ENCODE measurements at regions not wholly inside any gene's neighbourhood (a gene's known extent, or its start where the extent isn't known, plus 50 kb on each side); places are given as distances from the start of the nearest gene placed in this dataset.
"Not testable (repeated sequence)": the region's sequence is repeated elsewhere in the genome, so short reads cannot be mapped to it uniquely, and the experiment has no call there.

GRCh38 chr4:26017531-26017930 is 103.5 kb downstream of the SMIM20 start:
- H3K27ac ChIP-seq (ENCODE audit: low read depth, low read length), result no peak overlapping the region
- no peak overlapping the region for H3K4me3 ChIP-seq (ENCODE audit: low read depth in 1 of 2, low read length in 2 of 2)
- H3K9me3 ChIP-seq (ENCODE audit: control insufficient read depth in 1 of 2, low read length in 2 of 2), result no peaks in the 10 kb centered on the region
- no peaks in the 10 kb centered on the region for H3K27me3 ChIP-seq (ENCODE audit: control insufficient read depth in 1 of 2, insufficient read depth in 2 of 2, low read length in 2 of 2)
- peaks cover 0 to 14% of the 10 kb centered on the region in 2 donors for H3K4me1 ChIP-seq (ENCODE audit: control insufficient read depth in 1 of 2, insufficient read depth in 2 of 2, low read length in 2 of 2)
- no peaks in the 10 kb centered on the region for H3K36me3 ChIP-seq (ENCODE audit: control insufficient read depth in 1 of 2, insufficient read depth in 2 of 2, low read length in 2 of 2)
- no peak overlapping the region for H3K9ac ChIP-seq (ENCODE audit: low read depth in 1 of 2, low read length in 2 of 2)

DNA sequence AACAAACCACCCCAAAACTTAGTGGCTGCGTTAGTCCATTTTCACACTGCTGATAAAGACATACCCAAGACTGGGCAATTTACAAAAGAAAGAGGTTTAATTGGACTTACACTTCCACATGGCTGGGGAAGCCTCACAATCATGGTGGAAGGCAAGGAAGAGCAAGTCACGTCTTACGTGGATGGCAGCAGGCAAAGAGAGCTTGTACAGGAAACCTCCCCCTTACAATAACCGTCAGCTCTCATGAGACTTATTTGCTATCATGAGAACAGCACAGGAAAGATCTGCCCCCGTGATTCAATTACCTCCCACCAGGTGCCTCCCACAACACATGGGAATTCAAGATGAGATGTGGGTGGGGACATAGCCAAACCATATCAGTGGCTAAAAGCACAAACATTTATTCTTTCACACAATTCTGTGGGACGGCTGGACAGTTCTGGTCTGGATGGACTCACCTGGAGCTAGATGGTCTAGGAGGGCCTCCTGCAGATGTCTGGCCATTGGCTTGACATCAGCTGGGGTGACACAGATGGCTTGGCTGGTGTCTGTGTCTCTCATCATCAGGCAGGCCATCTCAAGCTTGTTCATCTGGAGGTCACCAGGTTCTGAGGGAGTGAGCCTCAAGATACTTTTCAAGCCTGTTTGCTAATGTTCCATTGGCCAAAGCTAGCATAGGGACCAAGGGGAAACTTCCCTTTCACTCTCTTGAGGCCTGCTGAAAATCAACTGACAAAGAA is 104.1 kb downstream of the SMIM20 start:
- H3K27me3 ChIP-seq (ENCODE audit: control insufficient read depth in 1 of 2, insufficient read depth in 2 of 2, low read length in 2 of 2); H3K27ac ChIP-seq (ENCODE audit: low read depth, low read length); H3K4me3 ChIP-seq (ENCODE audit: low read depth in 1 of 2, low read length in 2 of 2); H3K9me3 ChIP-seq (ENCODE audit: control insufficient read depth in 1 of 2, low read length in 2 of 2); H3K36me3 ChIP-seq (ENCODE audit: control insufficient read depth in 1 of 2, insufficient read depth in 2 of 2, low read length in 2 of 2); H3K9ac ChIP-seq (ENCODE audit: low read depth in 1 of 2, low read length in 2 of 2): not testable (repeated sequence)
- peaks cover 0 to 20% of the 10 kb centered on the region in 2 donors for H3K4me1 ChIP-seq (ENCODE audit: control insufficient read depth in 1 of 2, insufficient read depth in 2 of 2, low read length in 2 of 2)

DNA sequence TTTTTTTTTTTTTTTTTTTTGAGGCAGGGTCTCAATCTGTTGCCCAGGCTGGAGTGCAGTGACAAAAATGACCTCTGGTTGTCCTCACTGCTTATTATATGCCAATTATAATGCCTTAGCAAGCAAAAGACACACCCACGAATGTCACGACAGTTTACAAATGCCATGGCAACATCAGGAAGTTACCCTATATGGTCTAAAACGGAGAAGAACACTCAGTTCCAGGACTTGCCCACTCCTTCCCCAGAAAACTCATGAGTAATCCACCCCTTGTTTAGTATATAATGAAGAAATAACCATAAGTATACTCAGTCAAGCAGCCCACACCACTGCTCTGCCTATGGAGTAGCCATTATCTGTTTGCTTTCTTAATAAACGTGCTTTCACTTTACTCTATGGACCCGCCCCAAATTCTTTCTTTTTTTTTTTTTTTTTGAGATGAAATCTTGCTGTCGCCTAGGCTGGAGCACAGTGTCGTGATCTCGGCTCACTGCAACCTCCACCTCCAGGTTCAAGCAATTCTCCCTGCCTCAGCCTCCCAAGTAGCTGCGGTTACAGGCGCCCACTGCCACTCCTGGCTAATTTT is 106.2 kb downstream of the SMIM20 start:
- no peak overlapping the region for H3K27ac ChIP-seq (ENCODE audit: low read depth, low read length)
- H3K9ac ChIP-seq (ENCODE audit: low read depth in 1 of 2, low read length in 2 of 2), result no peak overlapping the region
- H3K9me3 ChIP-seq (ENCODE audit: control insufficient read depth in 1 of 2, low read length in 2 of 2), result no peaks in the 10 kb centered on the region
- no peaks in the 10 kb centered on the region for H3K27me3 ChIP-seq (ENCODE audit: control insufficient read depth in 1 of 2, insufficient read depth in 2 of 2, low read length in 2 of 2)
- H3K36me3 ChIP-seq (ENCODE audit: control insufficient read depth in 1 of 2, insufficient read depth in 2 of 2, low read length in 2 of 2), result no peaks in the 10 kb centered on the region
- peak overlapping the region in 1 of 2 donors; percentile 42 for H3K4me3 ChIP-seq (ENCODE audit: low read depth in 1 of 2, low read length in 2 of 2)
- peaks cover 0 to 21% of the 10 kb centered on the region in 2 donors for H3K4me1 ChIP-seq (ENCODE audit: control insufficient read depth in 1 of 2, insufficient read depth in 2 of 2, low read length in 2 of 2)

- H3K36me3 ChIP-seq (ENCODE audit: control insufficient read depth in 1 of 2, insufficient read depth in 2 of 2, low read length in 2 of 2), result no peaks in the 10 kb centered on the region
- H3K9me3 ChIP-seq (ENCODE audit: control insufficient read depth in 1 of 2, low read length in 2 of 2), result no peaks in the 10 kb centered on the region
- no peak overlapping the region for H3K4me3 ChIP-seq (ENCODE audit: low read depth in 1 of 2, low read length in 2 of 2)
- H3K9ac ChIP-seq (ENCODE audit: low read depth in 1 of 2, low read length in 2 of 2), result no peak overlapping the region
- no peak overlapping the region for H3K27ac ChIP-seq (ENCODE audit: low read depth, low read length)
- H3K27me3 ChIP-seq (ENCODE audit: control insufficient read depth in 1 of 2, insufficient read depth in 2 of 2, low read length in 2 of 2), result no peaks in the 10 kb centered on the region
- H3K4me1 ChIP-seq (ENCODE audit: control insufficient read depth in 1 of 2, insufficient read depth in 2 of 2, low read length in 2 of 2), result peaks cover 0 to 21% of the 10 kb centered on the region in 2 donors
Observed at GRCh38 chr4:26020881-26021280, 106.9 kb downstream of the SMIM20 start.

GRCh38 chr4:26021417-26022345 is 107.7 kb downstream of the SMIM20 start:
- Histone ChIP-seq H3K36me3 (ENCODE audit: control insufficient read depth in 1 of 2, insufficient read depth in 2 of 2, low read length in 2 of 2) (no peaks in the 10 kb centered on the region), H3K4me1 (ENCODE audit: control insufficient read depth in 1 of 2, insufficient read depth in 2 of 2, low read length in 2 of 2) (peaks cover 0 to 21% of the 10 kb centered on the region in 2 donors), H3K4me3 (ENCODE audit: low read depth in 1 of 2, low read length in 2 of 2) (peak overlapping the region in 1 of 2 donors; percentile 3), H3K9ac (ENCODE audit: low read depth in 1 of 2, low read length in 2 of 2) (no peak overlapping the region), H3K27me3 (ENCODE audit: control insufficient read depth in 1 of 2, insufficient read depth in 2 of 2, low read length in 2 of 2) (no peaks in the 10 kb centered on the region), H3K9me3 (ENCODE audit: control insufficient read depth in 1 of 2, low read length in 2 of 2) (no peaks in the 10 kb centered on the region), H3K27ac (ENCODE audit: low read depth, low read length) (no peak overlapping the region)

DNA sequence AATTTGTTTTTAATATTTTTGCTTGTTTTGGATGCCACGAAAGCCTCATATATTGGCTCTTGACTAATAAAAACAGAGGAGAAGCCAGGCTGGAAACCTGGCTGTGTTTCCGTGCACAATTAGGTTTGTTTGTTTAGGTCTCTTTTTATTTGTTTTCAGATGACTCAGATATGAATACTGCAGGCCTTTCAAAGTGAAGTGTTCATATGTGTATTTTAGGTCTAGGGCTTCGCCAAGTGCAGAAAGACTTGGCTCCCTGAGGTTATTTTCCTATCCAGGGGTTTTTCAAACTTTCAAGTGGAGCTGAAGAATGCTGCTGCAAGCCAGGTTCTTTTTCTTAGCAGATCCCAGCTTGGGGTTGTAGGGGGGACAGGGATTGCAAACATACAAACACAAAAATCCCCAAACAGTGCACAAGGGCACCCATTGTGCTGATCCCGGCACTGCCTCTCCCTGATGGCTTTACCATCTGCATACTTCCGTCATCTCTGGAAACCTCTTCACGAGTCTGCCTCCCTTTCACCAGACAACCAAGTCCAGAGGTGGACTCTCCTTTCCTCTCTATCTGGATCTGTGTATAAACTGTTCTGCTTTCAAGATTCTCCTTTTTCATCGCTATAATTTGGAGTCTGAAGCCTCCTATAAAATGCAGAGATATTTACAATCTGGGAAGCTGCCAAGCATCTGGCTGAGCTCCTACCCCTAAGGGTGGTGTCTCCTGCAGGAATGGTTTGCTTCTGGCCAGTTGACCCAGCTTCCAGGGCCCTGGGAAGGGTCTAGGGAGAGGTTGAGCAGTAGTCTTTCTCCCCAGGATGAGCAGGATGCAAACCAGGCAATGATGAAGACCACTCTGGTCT is 108.6 kb downstream of the SMIM20 start:
- Histone ChIP-seq H3K9me3 (ENCODE audit: control insufficient read depth in 1 of 2, low read length in 2 of 2) (no peaks in the 10 kb centered on the region), H3K4me3 (ENCODE audit: low read depth in 1 of 2, low read length in 2 of 2) (peak overlapping the region in 1 of 2 donors; percentile 3), H3K4me1 (ENCODE audit: control insufficient read depth in 1 of 2, insufficient read depth in 2 of 2, low read length in 2 of 2) (peaks cover 0 to 21% of the 10 kb centered on the region in 2 donors), H3K36me3 (ENCODE audit: control insufficient read depth in 1 of 2, insufficient read depth in 2 of 2, low read length in 2 of 2) (no peaks in the 10 kb centered on the region), H3K27ac (ENCODE audit: low read depth, low read length) (no peak overlapping the region), H3K27me3 (ENCODE audit: control insufficient read depth in 1 of 2, insufficient read depth in 2 of 2, low read length in 2 of 2) (no peaks in the 10 kb centered on the region), H3K9ac (ENCODE audit: low read depth in 1 of 2, low read length in 2 of 2) (no peak overlapping the region)

DNA sequence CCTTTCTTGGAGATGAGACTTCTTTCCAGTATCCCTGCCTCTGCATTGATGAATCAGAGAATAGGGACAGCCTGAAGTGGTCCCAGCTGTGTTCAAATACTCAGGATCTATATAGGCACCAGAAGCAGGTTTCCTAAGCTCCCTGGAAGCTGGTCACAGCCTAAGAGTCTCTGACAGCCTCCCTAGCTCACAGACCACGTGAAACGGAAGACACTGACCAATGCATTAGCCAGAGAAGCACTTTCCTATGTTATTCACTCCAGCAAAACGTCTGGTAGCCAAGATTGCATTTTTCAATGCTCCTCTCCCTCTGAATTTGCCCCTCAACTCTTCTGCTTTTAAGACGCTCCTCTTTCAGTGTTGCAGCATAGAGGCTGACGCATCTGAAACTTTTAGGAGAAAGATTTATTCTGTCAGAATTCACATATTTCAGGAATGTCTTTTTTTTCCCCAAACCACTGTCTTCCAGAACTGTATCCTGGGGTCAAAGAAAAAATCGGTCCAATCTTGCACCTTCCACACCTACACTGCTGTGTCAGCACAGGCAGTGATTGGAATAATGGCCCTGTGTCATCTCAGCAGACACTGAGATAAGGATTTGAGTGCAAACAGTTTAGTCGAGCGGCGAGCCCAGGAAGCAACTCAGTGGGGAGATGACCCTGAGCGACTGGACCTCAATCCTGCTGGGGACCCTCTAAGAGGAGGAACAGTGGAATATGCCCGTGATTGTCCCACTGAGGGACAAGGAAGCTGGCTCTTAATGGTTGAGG is 109.4 kb downstream of the SMIM20 start:
- Histone ChIP-seq H3K36me3 (ENCODE audit: control insufficient read depth in 1 of 2, insufficient read depth in 2 of 2, low read length in 2 of 2) (no peaks in the 10 kb centered on the region), H3K27me3 (ENCODE audit: control insufficient read depth in 1 of 2, insufficient read depth in 2 of 2, low read length in 2 of 2) (no peaks in the 10 kb centered on the region), H3K27ac (ENCODE audit: low read depth, low read length) (no peak overlapping the region), H3K4me1 (ENCODE audit: control insufficient read depth in 1 of 2, insufficient read depth in 2 of 2, low read length in 2 of 2) (peaks cover 0 to 21% of the 10 kb centered on the region in 2 donors), H3K9me3 (ENCODE audit: control insufficient read depth in 1 of 2, low read length in 2 of 2) (no peaks in the 10 kb centered on the region), H3K9ac (ENCODE audit: low read depth in 1 of 2, low read length in 2 of 2) (no peak overlapping the region), H3K4me3 (ENCODE audit: low read depth in 1 of 2, low read length in 2 of 2) (no peak overlapping the region)

GRCh38 chr4:26024079-26024478 is 110.1 kb downstream of the SMIM20 start:
- Histone ChIP-seq H3K4me3 (ENCODE audit: low read depth in 1 of 2, low read length in 2 of 2) (no peak overlapping the region), H3K4me1 (ENCODE audit: control insufficient read depth in 1 of 2, insufficient read depth in 2 of 2, low read length in 2 of 2) (peaks cover 3 to 22% of the 10 kb centered on the region in 2 donors), H3K9ac (ENCODE audit: low read depth in 1 of 2, low read length in 2 of 2) (no peak overlapping the region), H3K9me3 (ENCODE audit: control insufficient read depth in 1 of 2, low read length in 2 of 2) (no peaks in the 10 kb centered on the region), H3K36me3 (ENCODE audit: control insufficient read depth in 1 of 2, insufficient read depth in 2 of 2, low read length in 2 of 2) (no peaks in the 10 kb centered on the region), H3K27me3 (ENCODE audit: control insufficient read depth in 1 of 2, insufficient read depth in 2 of 2, low read length in 2 of 2) (no peaks in the 10 kb centered on the region), H3K27ac (ENCODE audit: low read depth, low read length) (no peak overlapping the region)

DNA sequence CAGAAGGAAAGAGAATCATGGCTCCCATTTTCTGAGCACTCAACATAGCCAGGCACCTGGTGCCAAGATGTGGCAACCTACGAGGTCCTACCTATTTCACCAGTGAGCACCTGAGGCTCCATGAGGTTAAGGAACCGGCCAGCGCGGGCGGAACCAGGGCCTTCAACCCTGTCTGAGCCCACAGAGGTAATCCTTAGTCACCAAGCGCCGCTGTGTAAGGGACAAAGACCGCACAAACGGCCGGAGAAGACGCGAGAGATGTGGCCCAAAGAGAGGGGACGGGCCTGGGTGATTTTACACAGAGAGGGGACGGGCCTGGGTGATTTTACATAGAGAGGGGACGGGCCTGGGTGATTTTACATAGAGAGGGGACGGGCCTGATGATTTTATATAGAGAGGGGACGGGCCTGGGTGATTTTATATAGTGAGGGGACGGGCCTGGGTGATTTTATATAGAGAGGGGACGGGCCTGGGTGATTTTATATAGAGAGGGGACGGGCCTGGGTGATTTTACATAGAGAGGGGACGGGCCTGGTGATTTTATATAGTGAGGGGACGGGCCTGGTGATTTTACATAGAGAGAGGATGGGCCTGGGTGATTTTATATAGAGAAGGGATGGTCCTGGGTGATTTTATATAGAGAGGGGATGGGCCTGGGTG is 114.2 kb downstream of the SMIM20 start:
- Histone ChIP-seq H3K4me3 (ENCODE audit: low read depth in 1 of 2, low read length in 2 of 2) (no peak overlapping the region), H3K27me3 (ENCODE audit: control insufficient read depth in 1 of 2, insufficient read depth in 2 of 2, low read length in 2 of 2) (peaks cover 0 to 9% of the 10 kb centered on the region in 2 donors), H3K9me3 (ENCODE audit: control insufficient read depth in 1 of 2, low read length in 2 of 2) (no peaks in the 10 kb centered on the region), H3K36me3 (ENCODE audit: control insufficient read depth in 1 of 2, insufficient read depth in 2 of 2, low read length in 2 of 2) (no peaks in the 10 kb centered on the region), H3K27ac (ENCODE audit: low read depth, low read length) (no peak overlapping the region), H3K4me1 (ENCODE audit: control insufficient read depth in 1 of 2, insufficient read depth in 2 of 2, low read length in 2 of 2) (peaks cover 8 to 13% of the 10 kb centered on the region in 2 donors), H3K9ac (ENCODE audit: low read depth in 1 of 2, low read length in 2 of 2) (no peak overlapping the region)
